RWPE1 (cell line): ENCODE measurements at regions not wholly inside any gene's neighbourhood (a gene's known extent, or its start where the extent isn't known, plus 50 kb on each side); places are given as distances from the start of the nearest gene placed in this dataset.

Experiments used
- CTCF ChIA-PET: fragments of 350-600 bp; sonication (Branson Sonifier 250); formaldehyde crosslinking; extraction: SDS; loops from one replicate; lab custom pipeline; 2021; lab: Yijun Ruan, JAX
- POLR2A ChIA-PET: fragments of 400-600 bp; formaldehyde crosslinking; extraction: SDS; loops from one replicate; lab custom pipeline; 2020; ENCODE audit warnings: antibody characterized with exemption; ENCODE audit not compliant: low non-redundant PET; lab: Yijun Ruan, JAX
- DNase-seq: peaks from one replicate; pipeline ENCODE4 v3.0.0; 2012; ENCODE audit warnings: low spot score
- H3K27ac ChIP-seq: fragments of 450-650 bp; 2 replicates; pipeline ENCODE4 v1.5.1; 2017
- CTCF ChIP-seq: fragments of 450-650 bp; conservative IDR thresholded peaks from 2 replicates; pipeline ENCODE4 v1.5.1; 2017; ENCODE audit warnings: low read depth, mild to moderate bottlenecking

GRCh38 chr2:64226611-64227010 is 82.4 kb upstream of the PELI1 start:
- ChIA-PET POLR2A (no interaction called here), CTCF (no interaction called here)

GRCh38 chr2:64227603-64228125 is 83.4 kb upstream of the PELI1 start:
- H3K27ac ChIP-seq = peak overlapping the region; percentile 53; the same call in 1 of the 2 replicates
- POLR2A ChIA-PET = no interaction called here
- no peak for DNase-seq

More at GRCh38 chr2:64226611-64227010, 82.4 kb upstream of the PELI1 start:
- TF ChIP-seq CTCF = no peak
- DNase-seq = no peak
- H3K27ac ChIP-seq = no peak overlapping the region

GRCh38 chr2:64228126-64228678 is 84.0 kb upstream of the PELI1 start:
- no peak for TF ChIP-seq CTCF
- POLR2A ChIA-PET = interaction anchor here (0.5 kb wide), 1 partner anchor 121 kb away, joined by 3 read pairs; no protein-coding TSS in a partner anchor
- DNase-seq = peak; percentile 42
- CTCF ChIA-PET = interaction anchor here (1.1 kb wide), 1 partner anchor 14 kb away, joined by 3 read pairs; no protein-coding TSS in a partner anchor
- H3K27ac ChIP-seq = peak overlapping the region; percentile 53

More at GRCh38 chr2:64227603-64228125, 83.4 kb upstream of the PELI1 start:
- TF ChIP-seq CTCF = no peak
- CTCF ChIA-PET = no interaction called here

GRCh38 chr2:64228918-64229317 is 84.7 kb upstream of the PELI1 start:
- no peak for DNase-seq
- ChIA-PET CTCF (interaction anchor here (1.1 kb wide), 1 partner anchor 15 kb away, joined by 3 read pairs; no protein-coding TSS in a partner anchor), POLR2A (no interaction called here)
- H3K27ac ChIP-seq = no peak overlapping the region
- no peak for TF ChIP-seq CTCF

- TF ChIP-seq CTCF = no peak
- POLR2A ChIA-PET = no interaction called here
- H3K27ac ChIP-seq = no peak overlapping the region
- DNase-seq = peak; percentile 14
- CTCF ChIA-PET = no interaction called here
Observed at GRCh38 chr2:64230540-64230939, 86.3 kb upstream of the PELI1 start.

- DNase-seq = no peak
- ChIA-PET CTCF (interaction anchor here (0.9 kb wide), 1 partner anchor 84 kb away, joined by 3 read pairs; no protein-coding TSS in a partner anchor), POLR2A (no interaction called here)
- no peak for TF ChIP-seq CTCF
- no peak overlapping the region for H3K27ac ChIP-seq
Observed at GRCh38 chr2:64232266-64232665, 88.0 kb upstream of the PELI1 start.
